ENCODE measurements at regions not wholly inside any gene's neighbourhood (a gene's known extent, or its start where the extent isn't known, plus 50 kb on each side); places are given as distances from the start of the nearest gene placed in this dataset.

- no peaks in the 10 kb centered on the region for H3F3A ChIP-seq (replicated peaks; ENCODE audit: low read depth)
- H3K36me3 Mint-ChIP-seq (ENCODE audit: low read depth) = no peaks in the 10 kb centered on the region
- peaks cover 5% of the 10 kb centered on the region; the same call in 2 of the 3 replicates for H3K9me3 Mint-ChIP-seq
- peaks cover 1% of the 10 kb centered on the region for H3K27me3 Mint-ChIP-seq (ENCODE audit: insufficient read depth, low read depth, poor library complexity)
- H4K20me1 ChIP-seq (replicated peaks; ENCODE audit: insufficient read depth) = no peaks in the 10 kb centered on the region
- no peak overlapping the region for H3K27ac Mint-ChIP-seq
- H3K36me3 ChIP-seq (ENCODE audit: insufficient read depth) = no peaks in the 10 kb centered on the region
- no peak overlapping the region for H3K4me3 Mint-ChIP-seq
- ATAC-seq = no peak
- no peak overlapping the region for H3K27ac ChIP-seq (ENCODE audit: low read depth)
- TF ChIP-seq STAT1 (IDR thresholded peaks at IDR 0.05; ENCODE audit: unreplicated experiment) (no peak), ETS1 (IDR thresholded peaks at IDR 0.05) (no peak), ZNF114 (CRISPR knock-in tag; IDR thresholded peaks at IDR 0.05) (no peak), NANOG (IDR thresholded peaks at IDR 0.05; ENCODE audit: borderline replicate concordance) (no peak), CREB1 (CRISPR knock-in tag; IDR thresholded peaks at IDR 0.05; ENCODE audit: low read depth) (no peak), ZNF331 (CRISPR knock-in tag; IDR thresholded peaks at IDR 0.05; ENCODE audit: low read depth) (no peak), EZH2phosphoT487 (IDR thresholded peaks at IDR 0.05; ENCODE audit: unreplicated experiment) (no peak)
- peaks cover 3% of the 10 kb centered on the region; the same call in 1 of the 2 replicates for H3K9me2 ChIP-seq (ENCODE audit: insufficient read depth)
- H3K4me3 ChIP-seq = no peak overlapping the region
- H3K27me3 ChIP-seq (ENCODE audit: insufficient read depth) = no peaks in the 10 kb centered on the region
- H3K4me1 Mint-ChIP-seq = no peaks in the 10 kb centered on the region
- no peak for DNase-seq (ENCODE audit: low spot score)
- H3K4me2 ChIP-seq = no peak overlapping the region
- no peaks in the 10 kb centered on the region for H3K79me2 ChIP-seq (replicated peaks; ENCODE audit: insufficient read depth)
- no peaks in the 10 kb centered on the region for H3K4me1 ChIP-seq (ENCODE audit: insufficient read depth)
- H2AFZ ChIP-seq = no peak overlapping the region
Observed at GRCh38 chr14:94839348-94839747, 69.4 kb upstream of the GSC start.

DNA sequence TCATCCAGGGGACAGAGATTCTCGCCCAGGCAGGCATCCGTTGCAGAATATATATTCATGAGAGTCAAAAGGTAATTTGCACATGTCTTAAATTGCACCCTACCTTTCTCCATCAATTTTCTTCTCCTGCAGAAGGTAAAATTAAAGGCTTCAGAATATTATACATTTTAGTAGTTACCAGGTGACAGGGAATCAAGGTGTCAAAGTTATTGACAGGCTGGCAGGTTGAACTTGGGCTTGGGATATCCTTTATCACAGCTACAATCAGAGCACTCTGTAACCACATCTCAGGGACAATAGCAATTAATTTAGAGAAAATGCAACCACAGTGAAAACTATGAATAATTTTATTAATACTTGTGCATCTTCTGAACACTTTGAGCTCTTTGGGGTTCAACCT, 66.9 kb upstream of the GSC start:
- no peak for ATAC-seq
- Mint-ChIP-seq H3K36me3 (ENCODE audit: low read depth) (no peaks in the 10 kb centered on the region), H3K27me3 (ENCODE audit: insufficient read depth, low read depth, poor library complexity) (peaks cover 1% of the 10 kb centered on the region), H3K27ac (no peak overlapping the region), H3K4me3 (no peak overlapping the region), H3K4me1 (peaks cover 10% of the 10 kb centered on the region; the same call in 2 of the 3 replicates), H3K9me3 (peaks cover 5% of the 10 kb centered on the region; the same call in 2 of the 3 replicates)
- DNase-seq (ENCODE audit: low spot score) = no peak
- H3F3A ChIP-seq (replicated peaks; ENCODE audit: low read depth) = no peaks in the 10 kb centered on the region
- H2AFZ ChIP-seq = no peak overlapping the region
- H3K9me2 ChIP-seq (ENCODE audit: insufficient read depth) = peaks cover 3% of the 10 kb centered on the region; the same call in 1 of the 2 replicates
- H3K79me2 ChIP-seq (replicated peaks; ENCODE audit: insufficient read depth) = no peaks in the 10 kb centered on the region
- H3K4me3 ChIP-seq = no peak overlapping the region
- peaks cover 10% of the 10 kb centered on the region; the same call in 1 of the 2 replicates for H3K4me1 ChIP-seq (ENCODE audit: insufficient read depth)
- no peaks in the 10 kb centered on the region for H3K27me3 ChIP-seq (ENCODE audit: insufficient read depth)
- H3K27ac ChIP-seq (ENCODE audit: low read depth) = no peak overlapping the region
- no peak for TF ChIP-seq CREB1 (CRISPR knock-in tag; IDR thresholded peaks at IDR 0.05; ENCODE audit: low read depth)
- H3K4me2 ChIP-seq = no peak overlapping the region
- H3K36me3 ChIP-seq (ENCODE audit: insufficient read depth) = no peaks in the 10 kb centered on the region
- H4K20me1 ChIP-seq (replicated peaks; ENCODE audit: insufficient read depth) = no peaks in the 10 kb centered on the region

GRCh38 chr14:94833633-94834032, 63.7 kb upstream of the GSC start:
- peak; percentile 41; the same call in 2 of the 3 replicates for ATAC-seq
- Mint-ChIP-seq H3K9me3 (peaks cover 3% of the 10 kb centered on the region; the same call in 2 of the 3 replicates), H3K27me3 (ENCODE audit: insufficient read depth, low read depth, poor library complexity) (peaks cover 1% of the 10 kb centered on the region), H3K27ac (no peak overlapping the region), H3K36me3 (ENCODE audit: low read depth) (no peaks in the 10 kb centered on the region), H3K4me3 (no peak overlapping the region), H3K4me1 (peaks cover 10% of the 10 kb centered on the region; the same call in 2 of the 3 replicates)
- Histone ChIP-seq H3K4me1 (ENCODE audit: insufficient read depth) (peaks cover 10% of the 10 kb centered on the region; the same call in 1 of the 2 replicates), H3K79me2 (replicated peaks; ENCODE audit: insufficient read depth) (no peaks in the 10 kb centered on the region), H3K4me3 (no peak overlapping the region), H3K4me2 (no peak overlapping the region), H3F3A (replicated peaks; ENCODE audit: low read depth) (no peaks in the 10 kb centered on the region), H3K36me3 (ENCODE audit: insufficient read depth) (no peaks in the 10 kb centered on the region), H3K9me2 (ENCODE audit: insufficient read depth) (peaks cover 3% of the 10 kb centered on the region; the same call in 1 of the 2 replicates), H3K27ac (ENCODE audit: low read depth) (no peak overlapping the region), H2AFZ (peak overlapping the region; percentile 67; the same call in 1 of the 2 replicates), H3K27me3 (ENCODE audit: insufficient read depth) (no peaks in the 10 kb centered on the region), H4K20me1 (replicated peaks; ENCODE audit: insufficient read depth) (no peaks in the 10 kb centered on the region)
- peak; percentile 34 for DNase-seq (ENCODE audit: low spot score)
- TF ChIP-seq EZH2phosphoT487 (IDR thresholded peaks at IDR 0.05; ENCODE audit: unreplicated experiment) = no peak
- no peak for TF ChIP-seq POLR2AphosphoS5 (IDR thresholded peaks at IDR 0.05; ENCODE audit: low read depth)
- no peak for TF ChIP-seq ZNF114 (CRISPR knock-in tag; IDR thresholded peaks at IDR 0.05)
- no peak for TF ChIP-seq EZH2 (IDR thresholded peaks at IDR 0.05; ENCODE audit: low read depth, unreplicated experiment)
- TF ChIP-seq, protein P1, sequence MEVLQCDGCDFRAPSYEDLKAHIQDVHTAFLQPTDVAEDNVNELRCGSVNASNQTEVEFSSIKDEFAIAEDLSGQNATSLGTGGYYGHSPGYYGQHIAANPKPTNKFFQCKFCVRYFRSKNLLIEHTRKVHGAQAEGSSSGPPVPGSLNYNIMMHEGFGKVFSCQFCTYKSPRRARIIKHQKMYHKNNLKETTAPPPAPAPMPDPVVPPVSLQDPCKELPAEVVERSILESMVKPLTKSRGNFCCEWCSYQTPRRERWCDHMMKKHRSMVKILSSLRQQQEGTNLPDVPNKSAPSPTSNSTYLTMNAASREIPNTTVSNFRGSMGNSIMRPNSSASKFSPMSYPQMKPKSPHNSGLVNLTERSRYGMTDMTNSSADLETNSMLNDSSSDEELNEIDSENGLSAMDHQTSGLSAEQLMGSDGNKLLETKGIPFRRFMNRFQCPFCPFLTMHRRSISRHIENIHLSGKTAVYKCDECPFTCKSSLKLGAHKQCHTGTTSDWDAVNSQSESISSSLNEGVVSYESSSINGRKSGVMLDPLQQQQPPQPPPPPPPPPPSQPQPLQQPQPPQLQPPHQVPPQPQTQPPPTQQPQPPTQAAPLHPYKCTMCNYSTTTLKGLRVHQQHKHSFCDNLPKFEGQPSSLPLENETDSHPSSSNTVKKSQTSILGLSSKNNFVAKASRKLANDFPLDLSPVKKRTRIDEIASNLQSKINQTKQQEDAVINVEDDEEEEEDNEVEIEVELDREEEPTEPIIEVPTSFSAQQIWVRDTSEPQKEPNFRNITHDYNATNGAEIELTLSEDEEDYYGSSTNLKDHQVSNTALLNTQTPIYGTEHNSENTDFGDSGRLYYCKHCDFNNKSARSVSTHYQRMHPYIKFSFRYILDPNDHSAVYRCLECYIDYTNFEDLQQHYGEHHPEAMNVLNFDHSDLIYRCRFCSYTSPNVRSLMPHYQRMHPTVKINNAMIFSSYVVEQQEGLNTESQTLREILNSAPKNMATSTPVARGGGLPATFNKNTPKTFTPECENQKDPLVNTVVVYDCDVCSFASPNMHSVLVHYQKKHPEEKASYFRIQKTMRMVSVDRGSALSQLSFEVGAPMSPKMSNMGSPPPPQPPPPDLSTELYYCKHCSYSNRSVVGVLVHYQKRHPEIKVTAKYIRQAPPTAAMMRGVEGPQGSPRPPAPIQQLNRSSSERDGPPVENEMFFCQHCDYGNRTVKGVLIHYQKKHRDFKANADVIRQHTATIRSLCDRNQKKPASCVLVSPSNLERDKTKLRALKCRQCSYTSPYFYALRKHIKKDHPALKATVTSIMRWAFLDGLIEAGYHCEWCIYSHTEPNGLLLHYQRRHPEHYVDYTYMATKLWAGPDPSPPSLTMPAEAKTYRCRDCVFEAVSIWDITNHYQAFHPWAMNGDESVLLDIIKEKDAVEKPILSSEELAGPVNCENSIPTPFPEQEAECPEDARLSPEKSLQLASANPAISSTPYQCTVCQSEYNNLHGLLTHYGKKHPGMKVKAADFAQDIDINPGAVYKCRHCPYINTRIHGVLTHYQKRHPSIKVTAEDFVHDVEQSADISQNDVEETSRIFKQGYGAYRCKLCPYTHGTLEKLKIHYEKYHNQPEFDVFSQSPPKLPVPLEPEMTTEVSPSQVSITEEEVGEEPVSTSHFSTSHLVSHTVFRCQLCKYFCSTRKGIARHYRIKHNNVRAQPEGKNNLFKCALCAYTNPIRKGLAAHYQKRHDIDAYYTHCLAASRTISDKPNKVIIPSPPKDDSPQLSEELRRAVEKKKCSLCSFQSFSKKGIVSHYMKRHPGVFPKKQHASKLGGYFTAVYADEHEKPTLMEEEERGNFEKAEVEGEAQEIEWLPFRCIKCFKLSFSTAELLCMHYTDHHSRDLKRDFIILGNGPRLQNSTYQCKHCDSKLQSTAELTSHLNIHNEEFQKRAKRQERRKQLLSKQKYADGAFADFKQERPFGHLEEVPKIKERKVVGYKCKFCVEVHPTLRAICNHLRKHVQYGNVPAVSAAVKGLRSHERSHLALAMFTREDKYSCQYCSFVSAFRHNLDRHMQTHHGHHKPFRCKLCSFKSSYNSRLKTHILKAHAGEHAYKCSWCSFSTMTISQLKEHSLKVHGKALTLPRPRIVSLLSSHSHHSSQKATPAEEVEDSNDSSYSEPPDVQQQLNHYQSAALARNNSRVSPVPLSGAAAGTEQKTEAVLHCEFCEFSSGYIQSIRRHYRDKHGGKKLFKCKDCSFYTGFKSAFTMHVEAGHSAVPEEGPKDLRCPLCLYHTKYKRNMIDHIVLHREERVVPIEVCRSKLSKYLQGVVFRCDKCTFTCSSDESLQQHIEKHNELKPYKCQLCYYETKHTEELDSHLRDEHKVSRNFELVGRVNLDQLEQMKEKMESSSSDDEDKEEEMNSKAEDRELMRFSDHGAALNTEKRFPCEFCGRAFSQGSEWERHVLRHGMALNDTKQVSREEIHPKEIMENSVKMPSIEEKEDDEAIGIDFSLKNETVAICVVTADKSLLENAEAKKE (CRISPR knock-in tag; IDR thresholded peaks at IDR 0.05) = no peak
